Ovary (tissue), 3 donors: ENCODE measurements at regions not wholly inside any gene's neighbourhood (a gene's known extent, or its start where the extent isn't known, plus 50 kb on each side); places are given as distances from the start of the nearest gene placed in this dataset.

ENCODE experiments used
- EP300 ChIP-seq: sonication (generic); formaldehyde crosslinking; IDR thresholded peaks from one replicate; pipeline ENCODE4 v1.6.1; 2017; ENCODE audit warnings: antibody characterized with exemption
- POLR2A ChIP-seq: fragments of 450-650 bp; IDR thresholded peaks from one replicate; pipeline ENCODE4 v1.6.1; 2017; ENCODE audit warnings: antibody characterized with exemption, mild to moderate bottlenecking, moderate library complexity
- TF ChIP-seq, protein P1 (sequence below), 3 donors: fragments of 450-650 bp in 2 of 3; fragments of 200-600 bp in 1 of 3; IDR thresholded peaks; one replicate each; pipeline versions ENCODE4 v1.5.1 to v1.8.0; 2016 to 2022; ENCODE audit warnings: antibody characterized with exemption in 3 of 3, mild to moderate bottlenecking in 1 of 3
- donor health status: DM: no; HTN: no; CAD: no.

DNA sequence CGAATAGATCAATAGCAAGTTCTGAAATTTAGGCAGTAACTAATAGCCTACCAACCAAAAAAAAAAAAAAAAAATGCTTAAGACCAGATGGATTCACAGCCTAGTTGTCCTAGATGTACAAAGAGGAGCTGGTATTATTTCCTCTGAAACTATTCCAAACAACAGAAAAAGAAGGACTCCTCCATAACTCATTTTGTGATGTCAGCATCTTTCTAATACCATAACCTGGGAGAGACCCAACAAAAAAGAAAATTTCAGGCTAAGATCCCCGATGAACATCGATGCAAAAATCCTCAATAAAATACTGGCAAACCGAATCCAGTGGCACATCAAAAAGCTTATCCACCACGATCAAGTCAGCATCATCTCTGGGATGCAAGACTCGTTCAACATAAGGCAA is 1557.9 kb downstream of the C4orf33 start:
- TF ChIP-seq, protein P1, sequence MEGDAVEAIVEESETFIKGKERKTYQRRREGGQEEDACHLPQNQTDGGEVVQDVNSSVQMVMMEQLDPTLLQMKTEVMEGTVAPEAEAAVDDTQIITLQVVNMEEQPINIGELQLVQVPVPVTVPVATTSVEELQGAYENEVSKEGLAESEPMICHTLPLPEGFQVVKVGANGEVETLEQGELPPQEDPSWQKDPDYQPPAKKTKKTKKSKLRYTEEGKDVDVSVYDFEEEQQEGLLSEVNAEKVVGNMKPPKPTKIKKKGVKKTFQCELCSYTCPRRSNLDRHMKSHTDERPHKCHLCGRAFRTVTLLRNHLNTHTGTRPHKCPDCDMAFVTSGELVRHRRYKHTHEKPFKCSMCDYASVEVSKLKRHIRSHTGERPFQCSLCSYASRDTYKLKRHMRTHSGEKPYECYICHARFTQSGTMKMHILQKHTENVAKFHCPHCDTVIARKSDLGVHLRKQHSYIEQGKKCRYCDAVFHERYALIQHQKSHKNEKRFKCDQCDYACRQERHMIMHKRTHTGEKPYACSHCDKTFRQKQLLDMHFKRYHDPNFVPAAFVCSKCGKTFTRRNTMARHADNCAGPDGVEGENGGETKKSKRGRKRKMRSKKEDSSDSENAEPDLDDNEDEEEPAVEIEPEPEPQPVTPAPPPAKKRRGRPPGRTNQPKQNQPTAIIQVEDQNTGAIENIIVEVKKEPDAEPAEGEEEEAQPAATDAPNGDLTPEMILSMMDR (IDR thresholded peaks at IDR 0.05): no peak
- TF ChIP-seq POLR2A: no peak
- no peak for TF ChIP-seq EP300
